ENCODE measurements at regions not wholly inside any gene's neighbourhood (a gene's known extent, or its start where the extent isn't known, plus 50 kb on each side); places are given as distances from the start of the nearest gene placed in this dataset.
A peak's percentile ranks its signal among the peaks of the same experiment; 100 is the strongest.
"Not testable (repeated sequence)": the region's sequence is repeated elsewhere in the genome, so short reads cannot be mapped to it uniquely, and the experiment has no call there.

GRCh38 chr2:180695586-180696401 lies 284.6 kb upstream of the UBE2E3 start:
- DNase-seq = no peak

- DNase-seq = no peak
These were observed 285.7 kb upstream of the UBE2E3 start for GRCh38 chr2:180694445-180695421.

GRCh38 chr2:180692322-180692721 lies 288.1 kb upstream of the UBE2E3 start:
- no peak for DNase-seq

GRCh38 chr2:180691855-180692223 lies 288.6 kb upstream of the UBE2E3 start:
- not testable (repeated sequence) for DNase-seq

GRCh38 chr2:180691186-180691854 lies 289.1 kb upstream of the UBE2E3 start:
- not testable (repeated sequence) for DNase-seq

GRCh38 chr2:180690611-180691010 lies 289.8 kb upstream of the UBE2E3 start:
- DNase-seq = no peak

GRCh38 chr2:180682871-180683270 lies 297.5 kb upstream of the UBE2E3 start:
- no peak for DNase-seq

GRCh38 chr2:180679693-180680092 lies 300.7 kb upstream of the UBE2E3 start:
- DNase-seq = no peak

- DNase-seq = no peak
These were observed 301.8 kb upstream of the UBE2E3 start for GRCh38 chr2:180678625-180678972.

- DNase-seq = no peak
These were observed 302.3 kb upstream of the UBE2E3 start for GRCh38 chr2:180677930-180678624.

- no peak for DNase-seq
These were observed 303.2 kb upstream of the UBE2E3 start for GRCh38 chr2:180677200-180677599.

- DNase-seq = no peak
These were observed 303.8 kb upstream of the UBE2E3 start for GRCh38 chr2:180676520-180677025.

- DNase-seq = no peak
These were observed 305.2 kb upstream of the UBE2E3 start for GRCh38 chr2:180675170-180675569.

GRCh38 chr2:180672377-180672776 lies 308.0 kb upstream of the UBE2E3 start:
- no peak for DNase-seq

- no peak for DNase-seq
These were observed 310.0 kb upstream of the UBE2E3 start for GRCh38 chr2:180670302-180671003.

- no peak for DNase-seq
These were observed 311.4 kb upstream of the UBE2E3 start for GRCh38 chr2:180669016-180669415.

- no peak for DNase-seq
These were observed 315.9 kb upstream of the UBE2E3 start for GRCh38 chr2:180664507-180664906.

- DNase-seq = peak; percentile 63
These were observed 317.4 kb upstream of the UBE2E3 start for GRCh38 chr2:180662941-180663471.

GRCh38 chr2:180662521-180662920 lies 317.9 kb upstream of the UBE2E3 start:
- peak; percentile 27 for DNase-seq

- no peak for DNase-seq
These were observed 318.7 kb upstream of the UBE2E3 start for GRCh38 chr2:180661686-180662030.
